KG1 (cell line): ENCODE measurements at regions not wholly inside any gene's neighbourhood (a gene's known extent, or its start where the extent isn't known, plus 50 kb on each side); places are given as distances from the start of the nearest gene placed in this dataset.
"Not testable (repeated sequence)": the region's sequence is repeated elsewhere in the genome, so short reads cannot be mapped to it uniquely, and the experiment has no call there.

Source experiments
- DNase-seq: peaks from one replicate; lab custom pipeline; 2025; lab: John Stamatoyannopoulos, UW

DNA sequence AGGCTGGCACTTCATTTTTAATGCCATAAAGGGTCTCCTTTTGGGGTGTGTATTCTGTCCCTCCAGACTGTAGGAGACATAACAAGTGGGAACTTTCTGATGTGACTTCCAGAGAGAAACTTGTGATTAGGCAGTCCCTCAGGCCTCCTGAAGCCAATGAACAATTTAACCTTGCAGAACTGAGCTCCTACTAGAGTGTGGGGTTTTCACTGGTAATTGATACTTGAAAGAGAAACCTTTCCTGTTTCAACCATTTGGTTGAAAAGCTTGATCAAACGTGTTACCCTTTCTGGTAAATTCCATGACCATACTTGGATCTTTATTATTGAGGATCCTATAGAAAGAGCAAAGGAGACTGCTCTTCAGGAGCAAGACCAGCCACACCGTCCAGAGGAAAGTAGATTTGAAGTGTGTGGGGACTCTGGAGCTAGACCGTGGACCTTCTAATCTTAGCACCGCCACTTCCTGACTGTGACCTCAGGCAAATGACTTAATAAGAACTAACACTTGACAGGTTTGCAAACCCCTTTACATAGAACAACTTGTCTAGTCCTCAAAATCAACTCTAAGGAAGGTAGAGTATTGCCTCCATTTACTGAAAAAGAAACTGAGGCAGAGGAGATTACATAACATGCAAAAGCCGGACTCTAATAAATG lies 69.9 kb upstream of the GDNF start:
- not testable (repeated sequence) for DNase-seq

DNA sequence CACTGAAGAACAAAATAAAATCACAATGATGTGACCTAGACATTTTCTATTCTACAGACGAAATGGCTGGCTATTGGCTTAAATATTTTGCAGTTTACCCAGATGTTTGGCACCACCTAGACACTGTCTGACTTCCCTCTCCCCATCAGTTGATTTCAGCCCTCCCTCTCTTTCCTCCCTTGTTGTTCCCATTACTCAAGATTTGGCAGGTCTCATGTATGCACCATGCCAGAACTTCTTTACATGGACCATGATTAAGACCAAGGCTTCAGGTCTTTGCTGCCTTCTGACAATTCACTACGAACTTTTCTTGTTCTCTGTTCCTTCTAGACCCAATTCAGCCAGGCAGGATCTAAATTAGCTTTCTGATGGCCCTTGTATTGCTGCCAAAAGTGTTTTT lies 66.6 kb upstream of the GDNF start:
- no peak for DNase-seq

DNA sequence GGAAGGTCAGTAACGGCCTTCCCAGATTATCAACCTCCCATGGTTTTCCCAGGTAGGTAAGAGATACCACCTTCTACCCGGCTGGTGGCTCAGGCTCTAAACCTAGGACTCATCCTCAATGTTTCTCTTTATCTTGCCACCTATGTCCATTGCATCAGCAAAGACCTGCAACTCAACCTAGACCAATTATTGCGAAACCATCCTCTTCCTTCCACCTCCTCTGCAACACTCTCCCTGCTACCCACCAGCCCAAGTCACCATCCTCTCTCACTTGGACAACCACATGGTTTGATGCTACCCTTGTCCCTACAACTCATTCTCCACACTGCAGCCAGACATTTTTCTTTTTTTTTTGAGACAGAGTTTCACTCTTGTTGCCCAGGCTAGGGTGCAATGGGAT lies 65.4 kb upstream of the GDNF start:
- no peak for DNase-seq

DNA sequence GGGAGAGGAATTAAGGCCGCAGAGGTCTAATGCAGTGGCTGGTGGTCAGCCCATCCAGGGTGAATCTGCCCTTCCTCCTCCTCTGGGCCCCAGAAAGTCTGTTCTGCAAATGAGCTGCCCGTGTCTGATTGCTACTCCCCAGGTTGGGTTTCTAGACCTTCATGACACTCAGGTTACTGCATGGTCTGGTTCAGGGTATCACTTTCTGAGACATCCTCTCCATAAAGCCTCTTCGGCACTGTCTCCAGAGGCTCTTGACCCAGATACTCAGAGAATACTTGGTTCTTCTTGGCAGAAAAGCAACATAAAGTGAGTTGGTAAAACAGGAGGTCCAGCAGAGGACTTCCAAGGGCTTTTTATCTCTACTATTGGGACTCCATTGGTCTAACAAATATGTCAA lies 62.5 kb upstream of the GDNF start:
- DNase-seq = no peak

DNA sequence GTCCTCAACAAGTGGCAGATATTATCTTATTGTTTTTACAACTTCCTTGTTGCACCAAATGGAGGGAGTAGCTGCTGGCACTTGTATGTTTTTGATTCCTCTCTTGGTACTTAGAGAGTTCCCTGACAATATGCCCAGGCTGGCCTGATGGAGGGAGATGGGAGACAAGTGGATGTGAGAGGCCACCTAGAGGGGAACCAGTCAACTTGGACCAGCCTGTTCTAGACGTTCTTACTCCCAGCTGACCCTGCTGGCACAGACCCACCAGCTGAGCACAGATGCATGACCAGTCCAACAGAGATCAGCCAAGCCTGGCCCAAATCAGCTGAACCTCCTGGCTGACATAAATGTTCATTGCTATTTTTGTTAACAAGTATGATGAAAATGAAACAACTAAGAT lies 60.9 kb upstream of the GDNF start:
- no peak for DNase-seq

DNA sequence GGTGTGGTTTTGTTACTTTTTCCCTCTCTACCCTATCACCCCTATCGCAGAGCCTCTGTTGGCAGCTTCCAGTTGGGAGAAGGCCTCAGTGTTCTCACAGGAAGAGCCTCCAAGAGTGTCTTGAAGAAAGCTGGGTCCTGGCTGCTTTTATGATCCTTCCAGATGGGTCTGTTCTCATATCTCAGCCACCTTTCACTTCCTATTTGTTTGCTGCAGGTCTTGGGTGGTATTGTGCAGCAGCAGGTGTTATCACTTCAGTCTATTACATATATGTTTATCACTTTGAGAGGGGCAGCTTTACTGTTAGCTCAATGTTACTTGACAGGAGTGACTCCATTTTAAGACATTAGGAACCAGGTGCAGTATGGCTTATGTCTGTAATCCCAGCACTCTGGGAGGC lies 59.2 kb upstream of the GDNF start:
- no peak for DNase-seq

DNA sequence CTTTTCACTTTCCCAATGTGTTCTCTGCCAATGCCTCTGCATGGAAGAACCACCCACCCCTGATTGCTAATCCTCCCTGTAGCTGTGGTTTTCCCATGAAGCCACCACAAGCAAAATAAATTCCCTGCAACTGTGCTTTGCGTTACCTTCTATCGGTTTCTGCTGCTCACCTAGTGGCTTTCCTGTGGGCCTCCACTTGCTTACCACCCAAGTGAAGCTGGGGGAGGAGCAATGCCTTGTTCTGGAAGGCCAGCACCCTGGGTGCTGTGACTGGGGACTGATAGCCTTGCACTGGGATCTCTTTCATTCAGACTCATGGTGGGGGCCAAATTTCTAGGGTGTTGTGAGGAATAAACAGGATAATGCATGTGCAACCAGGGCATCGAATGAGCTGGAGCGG lies 56.3 kb upstream of the GDNF start:
- DNase-seq = no peak

DNA sequence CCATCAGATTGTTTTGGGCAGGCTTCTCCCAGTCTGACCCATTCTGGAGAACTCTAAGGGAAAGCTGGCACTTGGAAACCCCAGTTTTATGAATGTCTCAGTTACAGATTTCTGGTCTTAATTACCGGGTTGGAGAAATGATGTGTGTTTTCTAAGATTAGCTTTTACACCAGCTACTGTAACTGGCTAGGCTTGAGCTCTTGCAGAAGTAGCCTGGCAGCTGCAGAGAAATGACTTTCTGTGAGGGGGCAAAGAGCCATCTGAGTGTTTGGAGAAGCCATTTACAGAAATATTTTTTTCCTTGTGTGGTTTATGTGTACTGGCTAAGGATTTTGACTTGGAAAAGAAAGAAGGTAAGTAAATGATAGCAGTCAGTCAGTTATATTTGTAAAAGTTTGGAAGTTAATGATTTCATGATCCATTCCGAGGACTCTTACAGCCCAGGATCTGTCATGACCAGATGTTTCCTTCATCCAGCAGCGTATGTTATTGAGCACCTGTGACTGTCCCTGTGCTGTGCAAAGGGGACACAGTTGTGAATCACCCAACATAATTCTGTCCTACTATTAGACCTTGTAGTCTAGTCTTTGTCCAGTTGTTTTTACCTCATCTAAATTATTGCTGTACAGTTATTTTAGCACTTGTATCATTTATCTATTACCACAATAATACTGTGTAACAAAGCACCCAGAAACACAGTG lies 53.7 kb upstream of the GDNF start:
- DNase-seq = no peak

DNA sequence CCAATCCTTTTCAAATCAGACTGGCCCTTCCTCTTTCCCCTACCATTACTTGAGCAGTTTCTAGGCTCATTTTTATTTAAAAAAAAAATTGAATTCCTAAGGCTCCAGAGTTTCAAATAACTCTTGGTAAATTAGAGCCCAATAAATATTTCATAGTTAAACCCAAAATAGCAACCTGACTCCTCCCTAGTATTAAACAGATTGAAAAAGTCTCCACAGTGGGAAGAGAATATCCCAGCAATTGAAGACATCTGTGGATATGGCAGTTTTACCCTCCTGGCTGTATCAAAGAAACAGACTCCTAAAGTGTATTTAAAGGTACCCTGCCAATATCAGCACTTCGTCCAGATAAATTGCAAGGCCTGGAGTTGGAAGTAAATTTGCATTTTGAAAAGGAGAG lies 52.7 kb upstream of the GDNF start:
- no peak for DNase-seq

DNA sequence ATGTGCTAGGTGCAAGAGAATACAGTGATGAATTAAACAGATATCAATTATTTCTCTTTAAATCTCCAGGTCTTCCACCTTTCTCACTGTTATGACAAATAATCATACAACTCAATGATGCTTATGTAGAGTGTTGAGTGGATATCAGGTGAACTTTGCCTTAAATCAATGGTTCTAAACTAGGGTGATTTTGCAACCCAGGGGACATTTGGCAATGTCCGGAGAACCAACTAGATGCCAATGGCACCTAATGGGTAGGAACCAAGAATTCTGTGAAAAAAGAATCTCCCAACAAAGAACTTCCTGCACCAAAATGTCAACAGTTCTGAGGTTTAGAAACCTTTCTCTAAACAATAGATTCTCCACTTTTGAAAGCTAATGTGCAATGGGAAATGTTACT lies 52.0 kb upstream of the GDNF start:
- DNase-seq = no peak

DNA sequence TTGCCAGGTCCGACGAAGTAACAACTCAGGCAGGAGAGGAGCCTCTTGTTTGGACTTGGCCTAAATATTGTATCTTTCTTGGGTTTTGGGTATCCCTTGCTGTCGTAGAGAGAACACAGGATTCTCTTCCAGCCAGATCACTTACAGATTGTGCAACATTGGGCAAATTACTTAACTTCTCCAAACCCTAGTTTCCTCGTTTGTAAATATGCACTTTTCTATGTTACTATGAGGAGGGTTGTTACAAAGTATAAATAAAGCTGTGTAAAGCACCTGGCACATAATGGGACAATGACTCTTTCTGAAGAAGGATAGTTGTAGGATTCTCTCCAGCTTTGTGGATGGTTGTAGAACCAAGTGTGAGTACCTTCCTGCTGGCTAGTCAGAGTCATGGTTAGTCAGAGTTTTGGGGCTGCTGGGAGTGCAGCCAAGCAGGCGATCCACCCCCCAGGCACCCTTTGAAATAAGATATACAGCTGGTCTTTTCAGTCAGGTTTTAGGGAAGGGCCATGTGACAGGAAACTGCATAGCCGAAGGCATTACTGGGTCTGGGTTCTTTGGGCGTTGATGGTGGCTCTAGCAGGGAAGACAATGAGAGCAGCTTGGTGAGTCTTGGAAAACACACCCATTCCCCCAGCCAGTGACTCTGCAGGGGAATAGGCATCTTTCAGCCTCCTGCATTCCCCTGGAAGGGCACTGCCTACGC lies 49.9 kb upstream of the GDNF start:
- DNase-seq = no peak
